ENCODE measurements at regions not wholly inside any gene's neighbourhood (a gene's known extent, or its start where the extent isn't known, plus 50 kb on each side); places are given as distances from the start of the nearest gene placed in this dataset.

- TF ChIP-seq CTCF (conservative IDR thresholded peaks at IDR 0.05; ENCODE audit: low read depth, low read length): no peak
- no peak overlapping the region for H3K4me3 ChIP-seq (ENCODE audit: low read depth, low read length)
- no peak for DNase-seq (ENCODE audit: low read depth)
Measured at GRCh38 chr13:107250628-107251027, 682.7 kb upstream of the ARGLU1 start.

GRCh38 chr13:107244241-107244640 is 676.3 kb upstream of the ARGLU1 start:
- no peak overlapping the region for H3K4me3 ChIP-seq (ENCODE audit: low read depth, low read length)
- no peak for DNase-seq (ENCODE audit: low read depth)
- TF ChIP-seq CTCF (conservative IDR thresholded peaks at IDR 0.05; ENCODE audit: low read depth, low read length): no peak

GRCh38 chr13:107242138-107242537 is 674.2 kb upstream of the ARGLU1 start:
- TF ChIP-seq CTCF (conservative IDR thresholded peaks at IDR 0.05; ENCODE audit: low read depth, low read length): no peak
- DNase-seq (ENCODE audit: low read depth): no peak
- no peak overlapping the region for H3K4me3 ChIP-seq (ENCODE audit: low read depth, low read length)

GRCh38 chr13:107241381-107241780 is 673.4 kb upstream of the ARGLU1 start:
- DNase-seq (ENCODE audit: low read depth): no peak
- H3K4me3 ChIP-seq (ENCODE audit: low read depth, low read length): no peak overlapping the region
- no peak for TF ChIP-seq CTCF (conservative IDR thresholded peaks at IDR 0.05; ENCODE audit: low read depth, low read length)

GRCh38 chr13:107239213-107239612 is 671.3 kb upstream of the ARGLU1 start:
- no peak for DNase-seq (ENCODE audit: low read depth)
- no peak for TF ChIP-seq CTCF (conservative IDR thresholded peaks at IDR 0.05; ENCODE audit: low read depth, low read length)
- no peak overlapping the region for H3K4me3 ChIP-seq (ENCODE audit: low read depth, low read length)

- no peak overlapping the region for H3K4me3 ChIP-seq (ENCODE audit: low read depth, low read length)
- TF ChIP-seq CTCF (conservative IDR thresholded peaks at IDR 0.05; ENCODE audit: low read depth, low read length): no peak
- no peak for DNase-seq (ENCODE audit: low read depth)
Measured at GRCh38 chr13:107238262-107238981, 670.5 kb upstream of the ARGLU1 start.
